H9 (cell line): ENCODE measurements at regions not wholly inside any gene's neighbourhood (a gene's known extent, or its start where the extent isn't known, plus 50 kb on each side); places are given as distances from the start of the nearest gene placed in this dataset.

Experiments
- DNase-seq: peaks from one replicate; pipeline ENCODE4 v3.0.0-alpha.2; 2017
- H2AFZ ChIP-seq: one replicate; pipeline ENCODE4 v1.6.1; 2013; ENCODE audit warnings: mild to moderate bottlenecking, low read length, control low read depth, moderate library complexity
- H2AK5ac ChIP-seq: 2 replicates; pipeline ENCODE4 v1.6.1; 2013; ENCODE audit warnings: low read length, control low read depth, mixed read lengths; ENCODE audit not compliant: insufficient read length
- H2BK120ac ChIP-seq: one replicate; pipeline ENCODE4 v1.6.1; 2013; ENCODE audit warnings: low read depth, mild to moderate bottlenecking, low read length, control low read depth, inconsistent platforms; ENCODE audit not compliant: poor library complexity, severe bottlenecking
- H2BK12ac ChIP-seq: 2 replicates; pipeline ENCODE4 v1.6.1; 2013; ENCODE audit warnings: low read length, control low read depth, mixed read lengths, low read depth; ENCODE audit not compliant: insufficient read length
- H2BK15ac ChIP-seq: 2 replicates; pipeline ENCODE4 v1.6.1; 2013; ENCODE audit warnings: low read depth, low read length, control low read depth
- H2BK20ac ChIP-seq: one replicate; pipeline ENCODE4 v1.6.1; 2013; ENCODE audit warnings: low read depth, mild to moderate bottlenecking, low read length, control low read depth, inconsistent platforms; ENCODE audit not compliant: poor library complexity, severe bottlenecking
- H2BK5ac ChIP-seq: 2 replicates; pipeline ENCODE4 v1.6.1; 2013; ENCODE audit warnings: low read length, control low read depth, mixed read lengths; ENCODE audit not compliant: insufficient read length
- H3K14ac ChIP-seq: 2 replicates; pipeline ENCODE4 v1.6.1; 2013; ENCODE audit warnings: low read length, control low read depth; ENCODE audit not compliant: insufficient read depth
- H3K18ac ChIP-seq: 2 replicates; pipeline ENCODE4 v1.6.1; 2013; ENCODE audit warnings: low read depth, mild to moderate bottlenecking, mixed read lengths, low read length, control low read depth; ENCODE audit not compliant: insufficient read length
- H3K23ac ChIP-seq: 2 replicates; pipeline ENCODE4 v1.6.1; 2013; ENCODE audit warnings: low read length, control low read depth, mixed read lengths, low read depth; ENCODE audit not compliant: insufficient read length
- H3K23me2 ChIP-seq: 2 replicates; pipeline ENCODE4 v1.6.1; 2013; ENCODE audit warnings: low read depth, mild to moderate bottlenecking, mixed read lengths, low read length, control low read depth; ENCODE audit not compliant: insufficient read length, poor library complexity, severe bottlenecking
- H3K27ac ChIP-seq: 2 replicates; pipeline ENCODE4 v1.5.1; 2013; ENCODE audit warnings: low read length, control low read depth, mixed read lengths, low read depth; ENCODE audit not compliant: insufficient read length
- H3K27me3 ChIP-seq: 2 replicates; pipeline ENCODE4 v1.6.1; 2013; ENCODE audit warnings: low read length, control low read depth, inconsistent platforms; ENCODE audit not compliant: insufficient read depth
- H3K4ac ChIP-seq: 2 replicates; pipeline ENCODE4 v1.6.1; 2013; ENCODE audit warnings: low read depth, mild to moderate bottlenecking, control low read depth, inconsistent platforms, low read length, moderate library complexity
- H3K4me1 ChIP-seq: 2 replicates; pipeline ENCODE4 v1.6.1; 2013; ENCODE audit warnings: low read length, control low read depth, inconsistent platforms; ENCODE audit not compliant: insufficient read depth
- H3K4me2 ChIP-seq: 2 replicates; pipeline ENCODE4 v1.6.1; 2013; ENCODE audit warnings: low read length, control low read depth, mixed read lengths; ENCODE audit not compliant: insufficient read length, insufficient read depth
- H3K56ac ChIP-seq: 2 replicates; pipeline ENCODE4 v1.6.1; 2013; ENCODE audit warnings: low read depth, mild to moderate bottlenecking, mixed read lengths, low read length, control low read depth; ENCODE audit not compliant: insufficient read length
- H3K79me1 ChIP-seq: 2 replicates; pipeline ENCODE4 v1.6.1; 2013; ENCODE audit warnings: low read depth, mild to moderate bottlenecking, moderate library complexity, low read length, control low read depth, inconsistent platforms; ENCODE audit not compliant: insufficient read depth, poor library complexity, severe bottlenecking
- H3K79me2 ChIP-seq: 2 replicates; pipeline ENCODE4 v1.6.1; 2013; ENCODE audit warnings: low read length, control low read depth, inconsistent platforms; ENCODE audit not compliant: insufficient read depth
- H3K9ac ChIP-seq: 2 replicates; pipeline ENCODE4 v1.6.1; 2013; ENCODE audit warnings: low read length, control low read depth, mixed read lengths; ENCODE audit not compliant: insufficient read length; ENCODE audit errors: extremely low read depth
- H3K9me3 ChIP-seq: one replicate; pipeline ENCODE4 v1.6.1; 2013; ENCODE audit warnings: low read depth, low read length, inconsistent platforms; ENCODE audit not compliant: control insufficient read depth
- H3T11ph ChIP-seq: one replicate; pipeline ENCODE4 v1.6.1; 2013; ENCODE audit warnings: mild to moderate bottlenecking, low read length, control low read depth, inconsistent platforms
- H4K20me1 ChIP-seq: one replicate; pipeline ENCODE4 v1.6.1; 2013; ENCODE audit not compliant: control insufficient read depth, insufficient read length, insufficient read depth
- H4K5ac ChIP-seq: 2 replicates; pipeline ENCODE4 v1.6.1; 2013; ENCODE audit warnings: low read depth, mild to moderate bottlenecking, mixed read lengths, low read length, control low read depth; ENCODE audit not compliant: insufficient read length
- H4K8ac ChIP-seq: replicated peaks from 2 replicates; pipeline ENCODE4 v1.6.1; 2013; ENCODE audit warnings: low read length, control low read depth, mixed read lengths, low read depth; ENCODE audit not compliant: insufficient read length
- H4K91ac ChIP-seq: 2 replicates; pipeline ENCODE4 v1.6.1; 2013; ENCODE audit warnings: low read depth, mild to moderate bottlenecking, moderate library complexity, mixed read lengths, low read length, control low read depth; ENCODE audit not compliant: insufficient read length
- H3K27ac Mint-ChIP-seq, 3 experiments: 2 replicates in 2 of 3; 3 replicates in 1 of 3; pipeline ENCODE4 v1.8.0; 2020 to 2021; ENCODE audit warnings: mixed read lengths in 3 of 3, mild to moderate bottlenecking in 1 of 3, moderate library complexity in 1 of 3
- H3K27me3 Mint-ChIP-seq: 2 replicates; pipeline ENCODE4 v1.8.0; 2021; ENCODE audit warnings: low read depth, mild to moderate bottlenecking, moderate library complexity, mixed read lengths
- H3K36me3 Mint-ChIP-seq, 3 experiments: 2 replicates in 2 of 3; 3 replicates in 1 of 3; pipeline ENCODE4 v1.8.0; 2020 to 2021; ENCODE audit warnings: low read depth in 3 of 3, mixed read lengths in 3 of 3; ENCODE audit not compliant: insufficient read depth in 1 of 3
- H3K4me1 Mint-ChIP-seq, 2 experiments: 2 replicates each; pipeline ENCODE4 v1.8.0; 2020; ENCODE audit warnings: mixed read lengths in 2 of 2
- H3K4me3 Mint-ChIP-seq, 2 experiments: 2 replicates in 1 of 2; 3 replicates in 1 of 2; pipeline ENCODE4 v1.8.0; 2020 to 2021; ENCODE audit warnings: mild to moderate bottlenecking in 2 of 2, mixed read lengths in 2 of 2, moderate library complexity in 1 of 2
- H3K9me3 Mint-ChIP-seq, 2 experiments: 2 replicates in 1 of 2; 3 replicates in 1 of 2; pipeline ENCODE4 v1.8.0; 2020; ENCODE audit warnings: mild to moderate bottlenecking in 2 of 2, mixed read lengths in 2 of 2, moderate library complexity in 1 of 2
- CTCF ChIP-seq: fragments of 200-600 bp; sonication (generic); conservative IDR thresholded peaks from 3 replicates; pipeline ENCODE4 v1.8.0; 2021; ENCODE audit warnings: antibody characterized with exemption, mild to moderate bottlenecking
- WGBS: extraction: QIAGEN DNeasy Blood & Tissue Kit; methylation state at CpG from one replicate; pipeline ENCODE4 v1.1.7; 2013; ENCODE audit warnings: missing lambda C conversion rate, low lambda C conversion rate, mixed read lengths; ENCODE audit not compliant: insufficient read length; ENCODE audit errors: extremely low coverage; 5-methylcytosine and 5-hydroxymethylcytosine counted together

- Histone ChIP-seq H3K27me3 (no peaks in the 10 kb centered on the region), H4K91ac (no peak overlapping the region), H3K4me1 (no peaks in the 10 kb centered on the region), H3K27ac (no peak overlapping the region), H3K79me2 (no peaks in the 10 kb centered on the region), H2BK5ac (no peak overlapping the region), H4K8ac (no peak overlapping the region), H3K23ac (no peak overlapping the region), H3K9ac (no peak overlapping the region), H4K5ac (no peak overlapping the region), H3T11ph (no peak overlapping the region), H2BK12ac (no peak overlapping the region), H2BK20ac (no peak overlapping the region), H3K18ac (no peak overlapping the region), H2AFZ (no peak overlapping the region), H2BK15ac (no peak overlapping the region), H3K9me3 (no peaks in the 10 kb centered on the region), H2BK120ac (no peak overlapping the region), H3K4ac (no peak overlapping the region), H2AK5ac (no peak overlapping the region), H3K14ac (no peak overlapping the region), H3K4me2 (no peak overlapping the region), H3K79me1 (no peaks in the 10 kb centered on the region), H3K23me2 (no peaks in the 10 kb centered on the region), H3K56ac (no peak overlapping the region), H4K20me1 (no peaks in the 10 kb centered on the region)
- Mint-ChIP-seq H3K4me1 (peaks cover 9 to 11% of the 10 kb centered on the region in 2 experiments), H3K4me3 (no peak overlapping the region), H3K27ac (no peak overlapping the region), H3K9me3 (peaks cover 4 to 8% of the 10 kb centered on the region in 2 experiments; a peak in 3 of 5 replicates), H3K27me3 (peaks cover 2% of the 10 kb centered on the region; the same call in 1 of the 2 replicates), H3K36me3 (peaks cover 0 to 7% (median 3%) of the 10 kb centered on the region in 3 experiments; a peak in 5 of 7 replicates)
- no peak for TF ChIP-seq CTCF
- DNase-seq = no peak
- WGBS = no CpG with 5 or more reads among the region's 4 CpGs
Observed at GRCh38 chr2:65724752-65725151, 292.4 kb upstream of the SPRED2 start.
